Inferior parietal cortex (tissue), 1 donor: ENCODE measurements at regions not wholly inside any gene's neighbourhood (a gene's known extent, or its start where the extent isn't known, plus 50 kb on each side); places are given as distances from the start of the nearest gene placed in this dataset.
"Not testable (repeated sequence)": the region's sequence is repeated elsewhere in the genome, so short reads cannot be mapped to it uniquely, and the experiment has no call there.

Experiments used
- DNase-seq: peaks from one replicate; pipeline ENCODE4 v3.0.0-alpha.2; 2016; ENCODE audit errors: extremely low spot score

- no peak for DNase-seq
Observed at GRCh38 chr1:5140962-5141361, 486.6 kb downstream of the AJAP1 start.

DNA sequence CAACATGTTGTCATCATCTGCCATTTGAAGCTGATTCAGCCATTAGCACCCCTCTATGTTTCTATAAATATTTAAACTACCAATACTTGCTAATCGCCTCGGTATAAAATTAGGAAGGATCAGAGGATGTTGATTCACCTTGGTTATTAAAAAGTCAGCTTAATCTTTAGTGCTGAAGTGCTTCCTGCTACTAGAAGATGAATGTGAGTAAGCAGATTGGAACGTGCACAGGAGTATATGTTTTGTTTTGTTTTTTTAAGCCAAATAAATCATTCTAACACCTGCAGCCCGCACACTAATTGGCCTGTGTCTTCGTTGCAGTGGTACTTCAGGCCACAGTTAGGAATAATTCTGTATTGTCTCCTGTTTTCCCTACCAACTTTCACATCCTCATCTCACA lies 485.7 kb downstream of the AJAP1 start:
- DNase-seq: no peak

DNA sequence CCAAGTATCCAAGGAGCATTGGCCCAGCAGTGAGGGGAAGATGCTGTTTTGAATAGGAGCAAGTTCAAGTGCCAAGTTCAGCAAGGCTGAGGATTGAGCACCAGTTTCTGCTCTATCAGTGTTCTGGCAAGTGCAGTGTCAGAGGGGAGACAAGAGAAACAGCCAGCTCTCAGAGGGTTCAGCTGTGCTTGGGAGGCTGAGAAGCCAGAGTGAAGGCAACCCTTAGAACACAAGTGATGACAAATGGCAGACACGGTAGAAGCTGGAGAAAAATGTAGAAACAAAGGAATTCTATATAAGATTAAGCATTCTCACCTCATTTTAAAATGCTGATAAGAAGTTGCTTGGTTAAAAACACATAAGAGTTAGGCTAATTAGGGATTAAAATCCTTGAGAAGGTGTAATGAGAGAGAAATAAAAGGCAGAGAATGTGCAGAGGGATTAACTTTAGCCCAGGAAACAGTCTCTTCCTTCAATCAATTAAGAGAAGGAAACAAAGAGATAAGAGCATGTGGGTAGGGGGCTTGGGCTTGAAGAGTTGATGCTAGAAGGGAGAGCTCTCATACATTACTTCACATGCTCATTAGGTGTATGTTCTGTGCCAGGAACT lies 475.4 kb downstream of the AJAP1 start:
- no peak for DNase-seq

DNA sequence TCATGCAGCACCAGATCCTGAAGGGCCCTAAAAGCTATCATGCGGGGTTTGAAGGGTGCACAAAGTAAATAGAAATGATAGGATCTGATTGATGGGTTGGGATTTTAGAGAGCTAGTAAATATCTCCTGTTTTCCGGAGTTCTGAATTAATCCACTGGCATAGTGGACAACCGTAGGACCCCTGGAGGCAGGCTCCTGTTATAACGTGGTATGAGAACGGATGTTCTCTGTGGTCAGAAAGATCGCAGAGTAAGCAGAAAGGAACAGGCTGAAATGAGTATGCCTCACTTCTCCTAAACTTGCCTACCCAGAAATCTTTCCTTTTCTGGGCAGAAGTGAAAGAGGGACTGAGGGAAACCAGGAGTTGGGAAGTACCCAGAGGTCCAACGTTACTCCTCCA lies 470.8 kb downstream of the AJAP1 start:
- DNase-seq: no peak

GRCh38 chr1:5120559-5120958 lies 466.1 kb downstream of the AJAP1 start:
- DNase-seq: no peak

GRCh38 chr1:5119366-5120234 lies 465.2 kb downstream of the AJAP1 start:
- DNase-seq: no peak

DNA sequence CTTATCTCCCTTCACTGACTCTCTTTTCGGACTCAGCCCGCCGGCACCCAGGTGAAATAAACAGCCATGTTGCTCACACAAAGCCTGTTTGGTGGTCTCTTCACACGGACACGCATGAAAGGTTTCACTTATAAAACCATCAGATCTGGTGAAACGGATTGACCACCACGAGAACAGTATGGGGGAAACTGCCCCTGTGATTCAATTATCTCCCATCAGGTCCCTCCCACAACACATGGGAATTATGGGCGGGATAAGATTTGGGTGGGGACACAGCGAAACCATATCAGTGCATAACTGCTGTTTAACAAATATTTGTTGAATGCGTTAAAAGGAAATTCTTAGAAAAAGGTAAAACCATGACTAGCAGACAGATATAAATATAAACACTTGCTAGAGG lies 464.4 kb downstream of the AJAP1 start:
- DNase-seq: not testable (repeated sequence)

- DNase-seq: not testable (repeated sequence)
Observed at GRCh38 chr1:5118292-5118691, 463.9 kb downstream of the AJAP1 start.

GRCh38 chr1:5111581-5111980 lies 457.2 kb downstream of the AJAP1 start:
- no peak for DNase-seq

DNA sequence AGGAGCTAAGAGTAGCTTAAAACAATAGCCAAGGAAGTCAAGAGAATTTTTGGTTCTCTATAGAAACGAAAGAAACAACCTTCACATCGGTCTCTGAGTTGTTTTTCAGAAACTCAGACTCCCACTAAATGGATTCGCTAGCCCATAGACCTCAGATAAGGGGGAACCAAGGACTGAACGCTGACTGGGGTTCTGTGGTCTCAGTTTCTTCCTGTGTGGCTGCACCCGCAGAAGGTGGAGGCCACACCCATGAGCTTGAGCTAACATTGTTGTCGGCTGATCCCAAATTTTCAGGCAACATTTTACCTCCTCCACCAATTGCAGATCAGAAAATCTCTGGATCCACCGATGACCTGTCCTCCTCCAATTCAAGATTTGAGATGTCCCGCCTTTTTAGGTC lies 456.1 kb downstream of the AJAP1 start:
- DNase-seq: no peak

DNA sequence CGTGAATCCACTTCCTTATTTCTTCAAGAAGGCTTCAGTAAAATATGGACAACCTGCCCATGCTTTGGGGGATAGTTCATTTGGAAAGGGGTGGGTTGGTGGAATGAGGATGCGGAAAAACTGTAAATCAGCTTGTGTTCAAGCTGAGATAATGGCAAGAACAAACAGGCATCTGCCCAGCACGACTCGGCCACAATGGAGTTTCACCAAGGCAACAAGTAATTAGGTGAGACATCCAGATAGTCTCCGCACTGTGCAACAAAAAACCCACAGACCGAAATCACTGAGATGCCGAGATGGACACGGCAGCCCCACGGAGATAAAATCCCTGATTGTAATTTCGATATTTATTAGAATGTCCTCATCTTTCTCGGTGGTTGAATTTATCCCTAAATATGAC lies 455.2 kb downstream of the AJAP1 start:
- DNase-seq: no peak

- no peak for DNase-seq
Observed at GRCh38 chr1:5108740-5109139, 454.3 kb downstream of the AJAP1 start.

DNA sequence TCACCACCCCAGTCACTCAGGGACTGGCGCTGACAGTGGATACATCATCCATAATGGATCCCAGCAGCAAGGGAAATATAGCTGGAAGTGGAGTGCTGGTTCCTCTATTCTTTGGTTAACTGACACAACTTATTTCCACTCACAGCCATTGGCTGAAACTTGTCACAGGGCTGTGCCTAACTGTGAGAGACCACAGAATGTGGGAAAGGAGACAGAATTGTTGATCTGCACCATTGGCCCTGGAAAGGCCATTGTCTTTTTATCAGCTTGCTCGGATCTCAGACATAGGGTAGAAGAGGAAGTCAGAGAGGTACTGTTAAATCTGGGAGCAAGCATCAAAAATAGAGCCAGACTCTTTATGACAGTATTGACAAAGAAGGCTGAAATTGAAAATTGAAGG lies 451.3 kb downstream of the AJAP1 start:
- no peak for DNase-seq

GRCh38 chr1:5099558-5099957 lies 445.1 kb downstream of the AJAP1 start:
- no peak for DNase-seq

- DNase-seq: peak; percentile 35
Observed at GRCh38 chr1:5098981-5099385, 444.6 kb downstream of the AJAP1 start.

- no peak for DNase-seq
Observed at GRCh38 chr1:5093042-5093441, 438.6 kb downstream of the AJAP1 start.

DNA sequence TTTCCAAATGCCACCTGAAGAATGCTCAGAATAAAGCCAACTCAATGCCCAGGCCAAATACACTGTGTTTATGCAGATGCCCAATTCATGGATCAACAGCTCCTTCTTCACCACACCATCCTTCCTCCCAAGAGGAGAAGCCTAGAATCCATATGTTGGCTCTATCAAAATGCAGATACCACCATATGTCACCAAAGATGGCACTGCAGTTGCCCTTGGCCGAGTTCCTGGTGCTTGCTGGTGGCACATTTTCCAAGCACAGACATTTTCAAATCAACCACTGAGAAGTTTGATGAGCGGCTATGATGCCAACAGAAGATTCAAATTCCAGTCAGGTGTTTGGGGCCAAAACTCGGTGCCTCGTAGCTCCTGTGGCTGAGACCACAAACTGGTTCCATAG lies 430.3 kb downstream of the AJAP1 start:
- DNase-seq: no peak

DNA sequence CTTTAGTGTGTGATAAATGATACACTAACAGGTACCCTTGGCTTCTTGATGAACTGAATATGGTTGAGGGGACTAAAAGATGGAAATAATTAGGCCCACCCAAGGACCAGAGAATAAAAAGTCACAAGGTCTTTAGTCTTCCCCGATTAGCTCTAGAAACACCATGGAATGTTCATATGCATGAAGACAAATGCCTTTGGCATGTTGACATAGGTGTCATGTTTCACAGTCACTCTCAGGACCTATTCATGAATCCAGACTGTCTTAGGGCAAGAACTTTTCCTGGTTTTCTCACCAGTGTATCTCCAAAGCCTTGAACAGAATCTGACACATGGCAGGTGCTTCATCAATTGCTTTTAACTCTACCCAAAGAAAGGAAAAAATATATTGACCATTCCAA lies 412.8 kb downstream of the AJAP1 start:
- DNase-seq: no peak

DNA sequence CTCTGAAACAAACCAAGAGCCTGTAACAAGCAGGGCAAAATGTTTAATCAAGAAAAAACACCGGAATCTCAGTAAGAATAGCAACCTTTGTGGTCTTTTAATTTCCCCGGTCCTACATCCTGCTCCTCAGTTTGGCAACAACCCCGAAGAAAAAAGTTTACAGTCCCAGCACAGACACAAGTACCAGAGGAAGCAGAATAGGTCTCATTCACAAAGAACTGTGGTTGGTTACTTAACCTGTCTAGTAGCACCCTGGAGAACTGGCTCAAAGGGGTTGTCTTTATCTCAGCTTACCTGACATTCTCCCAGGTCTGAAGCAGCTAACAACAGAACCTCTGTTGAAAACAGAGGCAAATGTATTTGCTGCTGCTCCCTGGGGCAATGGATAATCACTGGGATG lies 399.3 kb downstream of the AJAP1 start:
- no peak for DNase-seq

- no peak for DNase-seq
Observed at GRCh38 chr1:5029136-5029535, 374.7 kb downstream of the AJAP1 start.

- DNase-seq: no peak
Observed at GRCh38 chr1:5012249-5012648, 357.8 kb downstream of the AJAP1 start.

GRCh38 chr1:5010656-5011055 lies 356.2 kb downstream of the AJAP1 start:
- DNase-seq: no peak

DNA sequence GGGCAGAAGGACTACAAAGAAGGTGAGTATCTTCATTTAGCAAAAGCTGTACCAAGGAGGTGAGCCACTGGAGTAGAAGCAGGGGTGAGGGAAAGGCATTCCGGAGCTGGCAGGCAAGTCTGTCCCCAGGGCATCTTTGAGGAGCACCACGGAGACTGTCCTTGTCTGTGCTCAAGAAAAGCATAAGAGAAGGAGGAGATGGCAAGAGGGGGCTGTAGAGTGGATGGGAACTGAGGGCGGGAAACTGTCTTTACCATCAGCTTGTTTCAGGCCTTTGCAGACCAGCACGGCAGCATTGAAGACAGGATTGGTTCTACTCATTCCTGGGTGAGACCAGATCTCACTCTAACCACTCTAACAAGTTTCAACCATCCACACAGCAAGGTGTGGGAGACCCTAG lies 355.8 kb downstream of the AJAP1 start:
- DNase-seq: no peak
